ENCODE measurements at regions not wholly inside any gene's neighbourhood (a gene's known extent, or its start where the extent isn't known, plus 50 kb on each side); places are given as distances from the start of the nearest gene placed in this dataset.

DNA sequence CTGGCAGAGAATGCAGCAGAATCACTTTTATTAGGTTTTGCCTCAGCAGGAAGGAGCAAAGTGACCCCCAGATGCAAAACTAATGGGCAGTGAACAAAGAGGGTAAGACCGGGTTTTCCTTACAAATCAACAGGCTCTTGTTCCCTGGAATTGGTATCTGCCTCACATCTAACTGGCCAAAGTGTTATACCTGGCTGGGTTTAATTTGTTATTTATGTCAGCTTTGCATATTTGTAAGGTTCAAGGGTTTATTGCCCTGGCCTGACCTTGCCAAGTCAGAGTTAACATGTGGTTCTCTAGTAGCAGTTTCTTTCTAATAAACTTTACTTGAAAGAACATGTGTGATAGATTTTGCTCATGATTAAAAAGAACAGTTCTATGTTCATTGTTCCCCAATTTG is 431.7 kb upstream of the NR2F2 start:
- TF ChIP-seq POLR2A (IDR thresholded peaks at IDR 0.05; ENCODE audit: low read depth, low read length) (no peak), POLR2AphosphoS5 (IDR thresholded peaks at IDR 0.05; ENCODE audit: low read depth, low read length) (no peak), SPI1 (IDR thresholded peaks at IDR 0.05; ENCODE audit: low read depth, low read length) (no peak)

All from GM12891 (cell line).